SK-N-SH (cell line): ENCODE measurements at regions not wholly inside any gene's neighbourhood (a gene's known extent, or its start where the extent isn't known, plus 50 kb on each side); places are given as distances from the start of the nearest gene placed in this dataset.

ENCODE experiments used
- CTCF ChIA-PET: fragments of 300-600, 350-600 bp; formaldehyde crosslinking; extraction: SDS; loops from one replicate; lab custom pipeline; 2021; lab: Yijun Ruan, JAX
- POLR2A ChIA-PET: fragments of 350-600 bp; sonication (Branson Sonifier 250); formaldehyde crosslinking; extraction: SDS; loops from one replicate; lab custom pipeline; 2020; ENCODE audit warnings: antibody characterized with exemption, inconsistent platforms; lab: Yijun Ruan, JAX
- DNase-seq: peaks from one replicate; pipeline ENCODE4 v3.0.0; 2012
- H2AFZ ChIP-seq: fragments of 200-600 bp; sonication (generic); 2 replicates; pipeline ENCODE4 v1.8.1; 2016; ENCODE audit warnings: antibody characterized with exemption, mild to moderate bottlenecking, low read depth
- H3F3A ChIP-seq: fragments of 200-600 bp; sonication (generic); replicated peaks from 2 replicates; pipeline ENCODE3; 2016; ENCODE audit warnings: antibody characterized with exemption, mild to moderate bottlenecking; ENCODE audit not compliant: insufficient read depth
- H3K27ac ChIP-seq, 2 experiments: fragments of 200-500 bp in 1 of 2; fragments of 200-600 bp in 1 of 2; sonication (Bioruptor generic) in 1 of 2; sonication (generic), shearing (Covaris generic) in 1 of 2; 2 replicates each; pipeline versions ENCODE4 v1.5.1 to v1.6.1; 2014 to 2016; ENCODE audit warnings: low read depth in 2 of 2, inconsistent platforms in 1 of 2, low read length in 1 of 2, mild to moderate bottlenecking in 1 of 2, mixed read lengths in 1 of 2
- H3K27me3 ChIP-seq: fragments of 200-600 bp; sonication (generic), shearing (Covaris generic); 2 replicates; pipeline ENCODE4 v1.6.1; 2016; ENCODE audit warnings: mixed run types; ENCODE audit not compliant: insufficient read depth
- H3K36me3 ChIP-seq, 2 experiments: fragments of 200-500 bp in 1 of 2; fragments of 200-600 bp in 1 of 2; sonication (Bioruptor generic) in 1 of 2; sonication (generic) in 1 of 2; replicated peaks in 1 of 2; 2 replicates each; pipeline versions ENCODE3 to v1.5.1; 2014 to 2016; ENCODE audit warnings: low read length in 1 of 2, mild to moderate bottlenecking in 1 of 2; ENCODE audit not compliant: insufficient read depth in 2 of 2, control insufficient read depth in 1 of 2
- H3K4me1 ChIP-seq, 2 experiments: fragments of 200-500 bp in 1 of 2; fragments of 200-600 bp in 1 of 2; sonication (Bioruptor generic) in 1 of 2; sonication (generic), shearing (Covaris generic) in 1 of 2; 2 replicates each; pipeline versions ENCODE4 v1.5.1 to v1.6.1; 2014 to 2016; ENCODE audit warnings: low read depth in 1 of 2, low read length in 1 of 2, mixed run types in 1 of 2; ENCODE audit not compliant: insufficient read depth in 2 of 2, control insufficient read depth in 1 of 2
- H3K4me2 ChIP-seq: fragments of 200-600 bp; sonication (generic), shearing (Covaris generic); 2 replicates; pipeline ENCODE4 v1.6.1; 2017; ENCODE audit warnings: mixed run types
- H3K4me3 ChIP-seq, 2 experiments: fragments of 200-500 bp in 1 of 2; fragments of 200-600 bp in 1 of 2; sonication (Bioruptor generic) in 1 of 2; sonication (generic), shearing (Covaris generic) in 1 of 2; 2 replicates each; pipeline versions ENCODE4 v1.5.1 to v1.8.1; 2014 to 2016; ENCODE audit warnings: low read depth in 2 of 2, inconsistent platforms in 1 of 2, low read length in 1 of 2, mild to moderate bottlenecking in 1 of 2, mixed read lengths in 1 of 2, moderate library complexity in 1 of 2
- H3K79me2 ChIP-seq: fragments of 200-600 bp; sonication (generic); 2 replicates; pipeline ENCODE4 v1.8.1; 2017; ENCODE audit warnings: mild to moderate bottlenecking; ENCODE audit not compliant: insufficient read depth
- H3K9ac ChIP-seq: fragments of 200-600 bp; sonication (generic); 2 replicates; pipeline ENCODE4 v1.6.1; 2017; ENCODE audit warnings: mixed run types
- H3K9me2 ChIP-seq: fragments of 200-600 bp; sonication (generic); 2 replicates; pipeline ENCODE4 v1.6.1; 2017; ENCODE audit warnings: mixed run types
- H3K9me3 ChIP-seq: fragments of 200-600 bp; sonication (generic); 2 replicates; pipeline ENCODE4 v1.6.1; 2017; ENCODE audit warnings: mixed run types, mild to moderate bottlenecking, moderate library complexity
- H4K20me1 ChIP-seq: fragments of 200-600 bp; sonication (generic); 2 replicates; pipeline ENCODE4 v1.6.1; 2017; ENCODE audit warnings: mild to moderate bottlenecking, mixed run types; ENCODE audit not compliant: insufficient read depth
- EP300 ChIP-seq, 2 experiments: IDR thresholded peaks; 2 replicates each; pipeline versions ENCODE4 v1.4.0 to v1.6.1; 2012; ENCODE audit warnings: borderline replicate concordance in 1 of 2, low read depth in 1 of 2, low read length in 1 of 2
- FOXM1 ChIP-seq: IDR thresholded peaks from 2 replicates; pipeline ENCODE4 v1.4.0; 2012; ENCODE audit warnings: low read depth, mild to moderate bottlenecking
- GABPA ChIP-seq: IDR thresholded peaks from 2 replicates; pipeline ENCODE4 v1.4.0; 2012; ENCODE audit warnings: low read depth, mild to moderate bottlenecking
- GATA2 ChIP-seq: sonication (generic); formaldehyde crosslinking; IDR thresholded peaks from 2 replicates; pipeline ENCODE4 v1.5.0; 2020; ENCODE audit warnings: mild to moderate bottlenecking, missing genetic modification reagents
- JUND ChIP-seq: IDR thresholded peaks from 2 replicates; pipeline ENCODE4 v1.4.0; 2012
- SIN3A ChIP-seq: IDR thresholded peaks from 2 replicates; pipeline ENCODE4 v1.6.1; 2012; ENCODE audit warnings: low read depth, mild to moderate bottlenecking, low read length, moderate library complexity, borderline replicate concordance
- TEAD4 ChIP-seq: IDR thresholded peaks from 2 replicates; pipeline ENCODE4 v1.4.0; 2012; ENCODE audit warnings: mild to moderate bottlenecking, borderline replicate concordance; ENCODE audit not compliant: insufficient read depth
- YY1 ChIP-seq: IDR thresholded peaks from 2 replicates; pipeline ENCODE4 v1.4.0; 2012; ENCODE audit warnings: low read depth, mild to moderate bottlenecking
- WGBS: methylation state at CpG from one replicate; pipeline ENCODE4 v1.1.6; 2017; ENCODE audit warnings: low lambda C conversion rate; 5-methylcytosine and 5-hydroxymethylcytosine counted together
- TF ChIP-seq, protein P1 (sequence below): IDR thresholded peaks from 2 replicates; pipeline ENCODE4 v1.4.0; 2012; ENCODE audit warnings: low read depth, borderline replicate concordance
- TF ChIP-seq, protein P2 (sequence below): fragments of 150-350 bp; IDR thresholded peaks from 2 replicates; pipeline ENCODE4 v1.6.1; 2017; ENCODE audit warnings: antibody characterized with exemption, low read length, low read depth, borderline replicate concordance
- TF ChIP-seq, protein P3 (sequence below): IDR thresholded peaks from 2 replicates; pipeline ENCODE4 v1.6.1; 2012; ENCODE audit warnings: mild to moderate bottlenecking, low read depth, low read length, moderate library complexity

GRCh38 chr10:20552382-20552781 is 344.7 kb downstream of the NEBL start:
- TF ChIP-seq JUND (no peak), YY1 (no peak)
- H3F3A ChIP-seq = no peaks in the 10 kb centered on the region
- no peak for DNase-seq
- no peak overlapping the region for H3K4me2 ChIP-seq
- H3K4me3 ChIP-seq = no peak overlapping the region
- no peak overlapping the region for H3K27ac ChIP-seq
- H3K79me2 ChIP-seq = no peaks in the 10 kb centered on the region
- no peaks in the 10 kb centered on the region for H4K20me1 ChIP-seq
- H3K9me2 ChIP-seq = no peaks in the 10 kb centered on the region
- H3K27me3 ChIP-seq = no peaks in the 10 kb centered on the region
- WGBS = 24% methylated on average over 3 of the region's 3 CpGs
- H2AFZ ChIP-seq = no peak overlapping the region
- CTCF ChIA-PET = no interaction called here
- H3K4me1 ChIP-seq = no peaks in the 10 kb centered on the region
- POLR2A ChIA-PET = no interaction called here
- no peaks in the 10 kb centered on the region for H3K36me3 ChIP-seq
- no peak overlapping the region for H3K9ac ChIP-seq
- H3K9me3 ChIP-seq = no peaks in the 10 kb centered on the region

- CTCF ChIA-PET = no interaction called here
- TF ChIP-seq YY1 = no peak
- TF ChIP-seq FOXM1 = no peak
- no peak for TF ChIP-seq GABPA
- TF ChIP-seq TEAD4 = no peak
- TF ChIP-seq GATA2 (CRISPR knock-in tag) = no peak
- TF ChIP-seq, protein P1, sequence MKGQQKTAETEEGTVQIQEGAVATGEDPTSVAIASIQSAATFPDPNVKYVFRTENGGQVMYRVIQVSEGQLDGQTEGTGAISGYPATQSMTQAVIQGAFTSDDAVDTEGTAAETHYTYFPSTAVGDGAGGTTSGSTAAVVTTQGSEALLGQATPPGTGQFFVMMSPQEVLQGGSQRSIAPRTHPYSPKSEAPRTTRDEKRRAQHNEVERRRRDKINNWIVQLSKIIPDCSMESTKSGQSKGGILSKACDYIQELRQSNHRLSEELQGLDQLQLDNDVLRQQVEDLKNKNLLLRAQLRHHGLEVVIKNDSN = no peak
- TF ChIP-seq, protein P2, sequence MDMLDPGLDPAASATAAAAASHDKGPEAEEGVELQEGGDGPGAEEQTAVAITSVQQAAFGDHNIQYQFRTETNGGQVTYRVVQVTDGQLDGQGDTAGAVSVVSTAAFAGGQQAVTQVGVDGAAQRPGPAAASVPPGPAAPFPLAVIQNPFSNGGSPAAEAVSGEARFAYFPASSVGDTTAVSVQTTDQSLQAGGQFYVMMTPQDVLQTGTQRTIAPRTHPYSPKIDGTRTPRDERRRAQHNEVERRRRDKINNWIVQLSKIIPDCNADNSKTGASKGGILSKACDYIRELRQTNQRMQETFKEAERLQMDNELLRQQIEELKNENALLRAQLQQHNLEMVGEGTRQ = no peak
- TF ChIP-seq, protein P3, sequence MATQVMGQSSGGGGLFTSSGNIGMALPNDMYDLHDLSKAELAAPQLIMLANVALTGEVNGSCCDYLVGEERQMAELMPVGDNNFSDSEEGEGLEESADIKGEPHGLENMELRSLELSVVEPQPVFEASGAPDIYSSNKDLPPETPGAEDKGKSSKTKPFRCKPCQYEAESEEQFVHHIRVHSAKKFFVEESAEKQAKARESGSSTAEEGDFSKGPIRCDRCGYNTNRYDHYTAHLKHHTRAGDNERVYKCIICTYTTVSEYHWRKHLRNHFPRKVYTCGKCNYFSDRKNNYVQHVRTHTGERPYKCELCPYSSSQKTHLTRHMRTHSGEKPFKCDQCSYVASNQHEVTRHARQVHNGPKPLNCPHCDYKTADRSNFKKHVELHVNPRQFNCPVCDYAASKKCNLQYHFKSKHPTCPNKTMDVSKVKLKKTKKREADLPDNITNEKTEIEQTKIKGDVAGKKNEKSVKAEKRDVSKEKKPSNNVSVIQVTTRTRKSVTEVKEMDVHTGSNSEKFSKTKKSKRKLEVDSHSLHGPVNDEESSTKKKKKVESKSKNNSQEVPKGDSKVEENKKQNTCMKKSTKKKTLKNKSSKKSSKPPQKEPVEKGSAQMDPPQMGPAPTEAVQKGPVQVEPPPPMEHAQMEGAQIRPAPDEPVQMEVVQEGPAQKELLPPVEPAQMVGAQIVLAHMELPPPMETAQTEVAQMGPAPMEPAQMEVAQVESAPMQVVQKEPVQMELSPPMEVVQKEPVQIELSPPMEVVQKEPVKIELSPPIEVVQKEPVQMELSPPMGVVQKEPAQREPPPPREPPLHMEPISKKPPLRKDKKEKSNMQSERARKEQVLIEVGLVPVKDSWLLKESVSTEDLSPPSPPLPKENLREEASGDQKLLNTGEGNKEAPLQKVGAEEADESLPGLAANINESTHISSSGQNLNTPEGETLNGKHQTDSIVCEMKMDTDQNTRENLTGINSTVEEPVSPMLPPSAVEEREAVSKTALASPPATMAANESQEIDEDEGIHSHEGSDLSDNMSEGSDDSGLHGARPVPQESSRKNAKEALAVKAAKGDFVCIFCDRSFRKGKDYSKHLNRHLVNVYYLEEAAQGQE = no peak
- TF ChIP-seq EP300 (IDR thresholded peaks at IDR 0.05; ENCODE audit: borderline replicate concordance in 1 of 2, low read depth in 1 of 2, low read length in 1 of 2) = no peak
- TF ChIP-seq SIN3A = no peak
- Histone ChIP-seq H4K20me1 (no peaks in the 10 kb centered on the region), H3F3A (no peaks in the 10 kb centered on the region), H3K36me3 (no peaks in the 10 kb centered on the region), H3K27me3 (no peaks in the 10 kb centered on the region), H3K79me2 (no peaks in the 10 kb centered on the region), H3K27ac (no peak overlapping the region), H2AFZ (no peak overlapping the region), H3K4me1 (no peaks in the 10 kb centered on the region), H3K9me3 (no peaks in the 10 kb centered on the region), H3K9ac (no peak overlapping the region), H3K9me2 (no peaks in the 10 kb centered on the region), H3K4me3 (no peak overlapping the region), H3K4me2 (no peak overlapping the region)
- POLR2A ChIA-PET = no interaction called here
- WGBS = 27% methylated on average over 2 of the region's 2 CpGs
- no peak for DNase-seq
Measured at GRCh38 chr10:20551761-20552160, 345.4 kb downstream of the NEBL start.
